ENCODE measurements at regions not wholly inside any gene's neighbourhood (a gene's known extent, or its start where the extent isn't known, plus 50 kb on each side); places are given as distances from the start of the nearest gene placed in this dataset.

DNA sequence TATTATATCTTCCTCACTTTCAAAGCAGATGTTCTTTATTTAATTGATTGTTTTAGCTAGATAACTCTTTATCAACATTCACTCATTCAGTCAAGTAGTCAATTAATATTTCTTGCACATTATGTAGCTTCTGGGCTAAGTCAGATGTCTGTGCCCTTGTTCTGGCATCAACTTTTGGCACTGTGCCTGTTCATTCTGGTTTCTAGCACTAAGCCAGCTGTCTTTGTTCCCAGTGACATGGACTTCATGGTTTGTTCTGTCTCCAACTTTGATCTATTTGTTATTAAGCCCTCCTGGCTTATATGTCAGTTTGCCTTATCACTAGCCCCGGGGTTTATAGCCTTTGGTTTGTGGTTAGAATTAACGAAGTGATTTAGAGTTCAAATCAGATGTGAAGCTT, 247.9 kb upstream of the SYT4 start:
- Histone ChIP-seq H3K36me3 (no peaks in the 10 kb centered on the region), H3K4me1 (ENCODE audit: insufficient read depth) (no peaks in the 10 kb centered on the region), H3K27me3 (no peaks in the 10 kb centered on the region), H3K9me3 (no peaks in the 10 kb centered on the region), H3K4me3 (no peak overlapping the region), H3K27ac (no peak overlapping the region)
- no peak for DNase-seq
- WGBS, 3 donors = 20 to 30% (median 21%) methylated on average over 2 of the region's 2 CpGs
- TF ChIP-seq EP300 (IDR thresholded peaks at IDR 0.05) = no peak
- no peak for TF ChIP-seq POLR2A (IDR thresholded peaks at IDR 0.05)
- TF ChIP-seq, protein P1, sequence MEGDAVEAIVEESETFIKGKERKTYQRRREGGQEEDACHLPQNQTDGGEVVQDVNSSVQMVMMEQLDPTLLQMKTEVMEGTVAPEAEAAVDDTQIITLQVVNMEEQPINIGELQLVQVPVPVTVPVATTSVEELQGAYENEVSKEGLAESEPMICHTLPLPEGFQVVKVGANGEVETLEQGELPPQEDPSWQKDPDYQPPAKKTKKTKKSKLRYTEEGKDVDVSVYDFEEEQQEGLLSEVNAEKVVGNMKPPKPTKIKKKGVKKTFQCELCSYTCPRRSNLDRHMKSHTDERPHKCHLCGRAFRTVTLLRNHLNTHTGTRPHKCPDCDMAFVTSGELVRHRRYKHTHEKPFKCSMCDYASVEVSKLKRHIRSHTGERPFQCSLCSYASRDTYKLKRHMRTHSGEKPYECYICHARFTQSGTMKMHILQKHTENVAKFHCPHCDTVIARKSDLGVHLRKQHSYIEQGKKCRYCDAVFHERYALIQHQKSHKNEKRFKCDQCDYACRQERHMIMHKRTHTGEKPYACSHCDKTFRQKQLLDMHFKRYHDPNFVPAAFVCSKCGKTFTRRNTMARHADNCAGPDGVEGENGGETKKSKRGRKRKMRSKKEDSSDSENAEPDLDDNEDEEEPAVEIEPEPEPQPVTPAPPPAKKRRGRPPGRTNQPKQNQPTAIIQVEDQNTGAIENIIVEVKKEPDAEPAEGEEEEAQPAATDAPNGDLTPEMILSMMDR (IDR thresholded peaks at IDR 0.05) = no peak
- intact Hi-C loops (cut with DNase I) = no loop called here

GRCh38 chr18:43526426-43527145, 249.3 kb upstream of the SYT4 start:
- Histone ChIP-seq H3K4me3 (no peak overlapping the region), H3K9me3 (no peaks in the 10 kb centered on the region), H3K4me1 (ENCODE audit: insufficient read depth) (no peaks in the 10 kb centered on the region), H3K27me3 (no peaks in the 10 kb centered on the region), H3K36me3 (no peaks in the 10 kb centered on the region), H3K27ac (no peak overlapping the region)
- 19 to 35% (median 20%) methylated on average over 2 of the region's 2 CpGs for WGBS, 3 donors
- intact Hi-C loops (cut with DNase I) = no loop called here
- TF ChIP-seq, protein P1 (IDR thresholded peaks at IDR 0.05) = no peak
- no peak for TF ChIP-seq POLR2A (IDR thresholded peaks at IDR 0.05)
- no peak for TF ChIP-seq EP300 (IDR thresholded peaks at IDR 0.05)
- no peak for DNase-seq

DNA sequence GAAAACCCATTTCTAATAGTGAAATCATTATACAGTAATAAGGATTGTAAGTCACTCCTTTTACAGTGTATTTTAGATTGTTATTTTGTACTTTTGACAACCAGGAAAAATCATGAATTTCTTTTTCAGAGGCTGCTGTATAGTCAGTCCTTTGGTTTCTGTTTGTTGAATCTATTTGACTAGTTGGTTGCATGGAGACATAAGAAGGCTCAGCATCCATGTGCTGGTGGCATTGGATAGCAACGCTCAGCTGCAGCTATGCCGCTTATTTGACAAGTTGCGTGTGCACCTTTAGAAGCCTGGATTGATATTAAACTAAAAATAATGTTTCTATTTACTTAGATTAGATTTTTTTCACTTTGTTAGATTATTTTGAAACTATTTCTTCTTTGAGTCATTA, 254.1 kb upstream of the SYT4 start:
- no peak overlapping the region for H3K4me3 ChIP-seq
- TF ChIP-seq EP300 (IDR thresholded peaks at IDR 0.05) (no peak), POLR2A (IDR thresholded peaks at IDR 0.05) (no peak)
- TF ChIP-seq, protein P1 (IDR thresholded peaks at IDR 0.05) = no peak
- intact Hi-C loops (cut with DNase I) = no loop called here
- no peaks in the 10 kb centered on the region for H3K36me3 ChIP-seq
- H3K27me3 ChIP-seq = no peaks in the 10 kb centered on the region
- H3K9me3 ChIP-seq = no peaks in the 10 kb centered on the region
- no peaks in the 10 kb centered on the region for H3K4me1 ChIP-seq (ENCODE audit: insufficient read depth)
- 94 to 95% (median 95%) methylated on average over 3 of the region's 3 CpGs for WGBS, 3 donors
- H3K27ac ChIP-seq = no peak overlapping the region
- no peak for DNase-seq

DNA sequence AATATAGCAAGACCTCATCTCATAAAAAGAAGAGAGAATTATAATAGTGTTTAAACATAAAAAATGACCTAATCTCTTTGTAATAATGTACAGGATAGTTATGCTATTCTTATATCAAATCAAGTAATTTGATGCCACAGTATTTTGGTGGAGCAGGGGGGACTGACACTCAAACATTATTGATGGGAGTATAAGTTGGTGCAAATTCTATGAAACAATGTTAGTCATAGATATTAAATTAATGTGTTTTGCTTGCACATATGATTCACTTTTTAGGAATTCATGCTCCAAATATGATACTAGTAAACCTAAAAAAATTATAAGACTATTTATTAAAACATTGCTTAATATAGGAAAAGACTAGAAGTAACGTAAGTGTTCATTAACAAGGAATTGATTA, 256.1 kb upstream of the SYT4 start:
- Histone ChIP-seq H3K4me1 (ENCODE audit: insufficient read depth) (no peaks in the 10 kb centered on the region), H3K36me3 (no peaks in the 10 kb centered on the region), H3K4me3 (no peak overlapping the region), H3K27ac (no peak overlapping the region), H3K9me3 (no peaks in the 10 kb centered on the region), H3K27me3 (no peaks in the 10 kb centered on the region)
- WGBS, 3 donors = 77 to 85% (median 80%) methylated on average over 1 of the region's 1 CpG
- DNase-seq = no peak
- intact Hi-C loops (cut with DNase I) = no loop called here
- TF ChIP-seq EP300 (IDR thresholded peaks at IDR 0.05) (no peak), POLR2A (IDR thresholded peaks at IDR 0.05) (no peak)
- TF ChIP-seq, protein P1 (IDR thresholded peaks at IDR 0.05) = no peak
